SK-N-SH treated with all-trans-retinoic acid at 6 μM for 48 hours (cell line): ENCODE measurements at regions not wholly inside any gene's neighbourhood (a gene's known extent, or its start where the extent isn't known, plus 50 kb on each side); places are given as distances from the start of the nearest gene placed in this dataset.
A peak's percentile ranks its signal among the peaks of the same experiment; 100 is the strongest.

Experiments
- ATAC-seq: fragments of 200-7000 bp; cut with Tn5 transposase; 3 replicates; pipeline ENCODE4 v1.9.1; 2020; ENCODE audit warnings: mild to moderate bottlenecking, moderate library complexity
- ARNTL ChIP-seq: fragments of 450-650 bp; formaldehyde crosslinking; IDR thresholded peaks from 2 replicates; pipeline ENCODE4 v1.5.0; 2020; ENCODE audit warnings: low read depth, mild to moderate bottlenecking, moderate library complexity, borderline replicate concordance
- BACH2 ChIP-seq: fragments of 250-450 bp; sonication (Bioruptor Pico); IDR thresholded peaks from 2 replicates; pipeline ENCODE4 v1.9.0; 2021; ENCODE audit warnings: mild to moderate bottlenecking, borderline replicate concordance
- CREB5 ChIP-seq: fragments of 250-450 bp; sonication (Bioruptor Pico); IDR thresholded peaks from 2 replicates; pipeline ENCODE4 v1.5.1; 2020; ENCODE audit warnings: low read depth, mild to moderate bottlenecking, moderate library complexity
- CSDC2 ChIP-seq: fragments of 250-450 bp; sonication (Bioruptor Pico); IDR thresholded peaks from 2 replicates; pipeline ENCODE4 v1.5.0; 2020; ENCODE audit warnings: mild to moderate bottlenecking, moderate library complexity
- CSRNP3 ChIP-seq: fragments of 250-450 bp; sonication (Bioruptor Pico); IDR thresholded peaks from 2 replicates; pipeline ENCODE4 v1.5.1; 2021; ENCODE audit warnings: mild to moderate bottlenecking, moderate library complexity
- GLIS3 ChIP-seq: fragments of 250-450 bp; sonication (Bioruptor Pico); IDR thresholded peaks from 2 replicates; pipeline ENCODE4 v1.5.0; 2020; ENCODE audit warnings: mild to moderate bottlenecking, moderate library complexity
- ISL1 ChIP-seq: fragments of 250-450 bp; sonication (Bioruptor Pico); IDR thresholded peaks from 2 replicates; pipeline ENCODE4 v2.1.2; 2022; ENCODE audit warnings: mild to moderate bottlenecking, moderate library complexity
- OSR1 ChIP-seq: fragments of 250-450 bp; sonication (Bioruptor Pico); IDR thresholded peaks from 2 replicates; pipeline ENCODE4 v1.8.0; 2022; ENCODE audit warnings: moderate library complexity, mild to moderate bottlenecking, inconsistent platforms
- PATZ1 ChIP-seq: fragments of 250-450 bp; sonication (Bioruptor Pico); IDR thresholded peaks from 2 replicates; pipeline ENCODE4 v1.8.0; 2020; ENCODE audit warnings: mild to moderate bottlenecking, moderate library complexity, borderline replicate concordance
- POU6F1 ChIP-seq: fragments of 250-450 bp; sonication (Bioruptor Pico); IDR thresholded peaks from 2 replicates; pipeline ENCODE4 v1.8.0; 2021; ENCODE audit warnings: low read depth, mild to moderate bottlenecking, moderate library complexity, borderline replicate concordance
- PPARA ChIP-seq: fragments of 250-450 bp; sonication (Bioruptor Pico); IDR thresholded peaks from 2 replicates; pipeline ENCODE4 v1.5.0; 2020; ENCODE audit warnings: mild to moderate bottlenecking, borderline replicate concordance
- SNAI2 ChIP-seq: fragments of 250-450 bp; sonication (Bioruptor Pico); IDR thresholded peaks from 2 replicates; pipeline ENCODE4 v1.5.0; 2020; ENCODE audit warnings: mild to moderate bottlenecking, moderate library complexity
- TCF4 ChIP-seq: fragments of 250-450 bp; sonication (Bioruptor Pico); IDR thresholded peaks from 2 replicates; pipeline ENCODE4 v1.8.0; 2021; ENCODE audit warnings: mild to moderate bottlenecking, moderate library complexity, borderline replicate concordance
- TSHZ2 ChIP-seq: fragments of 250-450 bp; sonication (Bioruptor Pico); IDR thresholded peaks from 2 replicates; pipeline ENCODE4 v1.5.0; 2020; ENCODE audit warnings: mild to moderate bottlenecking, moderate library complexity
- ZC3H10 ChIP-seq: fragments of 250-450 bp; sonication (Bioruptor Pico); IDR thresholded peaks from 2 replicates; pipeline ENCODE4 v1.5.1; 2021; ENCODE audit warnings: mild to moderate bottlenecking, moderate library complexity
- ZFP3 ChIP-seq: fragments of 250-450 bp; sonication (Bioruptor Pico); IDR thresholded peaks from 2 replicates; pipeline ENCODE4 v1.5.0; 2020; ENCODE audit warnings: mild to moderate bottlenecking, moderate library complexity
- ZNF565 ChIP-seq: fragments of 450-650 bp; formaldehyde crosslinking; conservative IDR thresholded peaks from 2 replicates; pipeline ENCODE4 v1.5.0; 2020; ENCODE audit warnings: low read depth, mild to moderate bottlenecking, moderate library complexity
- ZNF70 ChIP-seq: fragments of 450-650 bp; formaldehyde crosslinking; IDR thresholded peaks from 2 replicates; pipeline ENCODE4 v1.5.0; 2020; ENCODE audit warnings: mild to moderate bottlenecking, moderate library complexity
- ZNF8 ChIP-seq: fragments of 450-650 bp; formaldehyde crosslinking; IDR thresholded peaks from 2 replicates; pipeline ENCODE4 v1.5.0; 2020; ENCODE audit warnings: mild to moderate bottlenecking, moderate library complexity

- no peak for TF ChIP-seq CSRNP3 (CRISPR knock-in tag)
- TF ChIP-seq POU6F1 (CRISPR knock-in tag), result no peak
Observed at GRCh38 chr10:21084700-21085099, 187.6 kb upstream of the NEBL start (continued).

- TF ChIP-seq SNAI2 (no peak), ISL1 (no peak), BACH2 (CRISPR knock-in tag) (no peak)
- no peak for ATAC-seq
Observed at GRCh38 chr10:21083861-21084260, 186.8 kb upstream of the NEBL start.

GRCh38 chr10:21082206-21082605 is 185.1 kb upstream of the NEBL start:
- TF ChIP-seq POU6F1 (CRISPR knock-in tag) (no peak), OSR1 (CRISPR knock-in tag) (no peak), CSDC2 (CRISPR knock-in tag) (no peak), ARNTL (CRISPR knock-in tag) (no peak), CREB5 (CRISPR knock-in tag) (no peak), GLIS3 (no peak), ZFP3 (CRISPR knock-in tag) (no peak)
- no peak for ATAC-seq

- ATAC-seq, result no peak
- TF ChIP-seq ISL1 (peak; percentile 55), ARNTL (CRISPR knock-in tag) (no peak), ZNF8 (CRISPR knock-in tag) (no peak), BACH2 (CRISPR knock-in tag) (no peak), PPARA (CRISPR knock-in tag) (no peak), ZFP3 (CRISPR knock-in tag) (no peak), SNAI2 (no peak)
Observed at GRCh38 chr10:21080261-21080660, 183.2 kb upstream of the NEBL start.

GRCh38 chr10:21079330-21079658 is 182.2 kb upstream of the NEBL start:
- TF ChIP-seq CREB5 (CRISPR knock-in tag) (no peak), ISL1 (no peak), OSR1 (CRISPR knock-in tag) (no peak), ZNF565 (CRISPR knock-in tag) (no peak), TCF4 (CRISPR knock-in tag) (no peak), ARNTL (CRISPR knock-in tag) (no peak), CSDC2 (CRISPR knock-in tag) (no peak), PATZ1 (CRISPR knock-in tag) (no peak), ZNF70 (no peak), ZFP3 (CRISPR knock-in tag) (no peak), TSHZ2 (CRISPR knock-in tag) (no peak), PPARA (CRISPR knock-in tag) (no peak), ZNF8 (CRISPR knock-in tag) (no peak), ZC3H10 (no peak), SNAI2 (no peak)
- ATAC-seq, result no peak
